Inferior parietal cortex (tissue), 1 donor: ENCODE measurements at regions not wholly inside any gene's neighbourhood (a gene's known extent, or its start where the extent isn't known, plus 50 kb on each side); places are given as distances from the start of the nearest gene placed in this dataset.
"Not testable (repeated sequence)": the region's sequence is repeated elsewhere in the genome, so short reads cannot be mapped to it uniquely, and the experiment has no call there.

ENCODE experiments used
- DNase-seq: peaks from one replicate; pipeline ENCODE4 v3.0.0-alpha.2; 2016; ENCODE audit errors: extremely low spot score

DNA sequence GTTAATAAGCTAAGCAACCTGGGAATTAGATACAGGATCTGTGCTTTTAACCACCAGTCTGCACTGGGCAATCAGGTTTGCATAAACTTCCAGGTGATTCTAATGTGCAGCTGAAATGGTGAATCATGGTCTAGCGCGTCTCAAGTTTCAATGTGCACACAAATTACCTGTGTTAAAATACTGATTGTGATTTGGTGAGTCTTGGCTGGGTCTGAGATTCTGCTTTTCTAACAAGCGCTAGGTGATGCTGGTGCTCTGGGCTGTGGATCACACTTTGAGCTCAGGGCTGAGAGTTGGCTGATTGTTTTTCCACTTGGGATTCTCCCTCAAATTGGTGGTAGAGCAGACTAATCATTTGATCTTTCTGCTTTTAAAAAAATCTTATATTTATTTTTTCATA lies 124.8 kb downstream of the C12orf75 start:
- DNase-seq, result no peak

DNA sequence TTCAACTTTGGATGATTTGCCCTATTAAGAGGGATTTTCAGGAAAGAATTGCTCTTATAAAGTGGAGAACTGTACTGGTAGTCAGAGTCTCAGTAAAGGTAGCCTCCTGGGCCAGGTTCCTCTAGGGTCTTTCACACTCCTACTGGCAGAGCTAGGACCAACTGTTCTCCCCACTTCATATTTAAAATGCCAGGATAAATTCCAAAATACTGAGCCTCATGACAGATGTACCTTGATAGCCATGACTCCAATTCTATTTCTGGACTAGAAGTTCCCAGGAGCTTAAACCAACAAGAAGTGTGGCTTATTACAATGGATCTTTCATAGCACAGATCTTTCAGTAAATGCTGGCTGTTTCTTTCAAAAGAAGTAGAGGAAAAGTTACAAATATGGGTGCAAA lies 126.5 kb downstream of the C12orf75 start:
- no peak for DNase-seq

DNA sequence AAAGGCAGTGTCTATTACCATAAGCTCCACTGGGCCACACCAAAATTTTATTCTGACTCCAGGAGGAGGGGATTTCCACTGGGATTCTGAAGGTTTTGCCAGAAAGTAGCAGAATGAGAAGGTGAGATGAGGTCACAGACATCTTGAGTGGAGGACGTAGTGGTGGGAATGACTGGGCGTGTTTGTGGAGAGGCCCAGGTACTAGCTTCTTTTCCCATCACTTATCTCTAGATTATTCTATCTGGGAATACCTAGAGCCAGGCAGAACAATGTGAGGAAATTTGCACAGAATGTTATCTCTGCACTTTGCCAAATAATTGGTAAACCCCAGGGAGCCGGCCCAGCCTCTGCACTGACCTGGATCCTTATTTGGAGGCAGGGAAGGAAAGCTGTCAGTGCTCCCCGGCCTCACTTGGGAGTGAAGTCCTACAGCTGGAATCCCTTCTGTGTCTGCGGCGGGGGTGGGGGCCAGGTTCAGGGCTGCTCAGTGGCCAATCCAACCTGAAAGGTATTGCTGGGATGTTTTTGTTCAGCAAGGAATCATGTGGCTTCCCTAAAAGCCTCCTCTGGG lies 129.4 kb downstream of the C12orf75 start:
- DNase-seq, result no peak

DNA sequence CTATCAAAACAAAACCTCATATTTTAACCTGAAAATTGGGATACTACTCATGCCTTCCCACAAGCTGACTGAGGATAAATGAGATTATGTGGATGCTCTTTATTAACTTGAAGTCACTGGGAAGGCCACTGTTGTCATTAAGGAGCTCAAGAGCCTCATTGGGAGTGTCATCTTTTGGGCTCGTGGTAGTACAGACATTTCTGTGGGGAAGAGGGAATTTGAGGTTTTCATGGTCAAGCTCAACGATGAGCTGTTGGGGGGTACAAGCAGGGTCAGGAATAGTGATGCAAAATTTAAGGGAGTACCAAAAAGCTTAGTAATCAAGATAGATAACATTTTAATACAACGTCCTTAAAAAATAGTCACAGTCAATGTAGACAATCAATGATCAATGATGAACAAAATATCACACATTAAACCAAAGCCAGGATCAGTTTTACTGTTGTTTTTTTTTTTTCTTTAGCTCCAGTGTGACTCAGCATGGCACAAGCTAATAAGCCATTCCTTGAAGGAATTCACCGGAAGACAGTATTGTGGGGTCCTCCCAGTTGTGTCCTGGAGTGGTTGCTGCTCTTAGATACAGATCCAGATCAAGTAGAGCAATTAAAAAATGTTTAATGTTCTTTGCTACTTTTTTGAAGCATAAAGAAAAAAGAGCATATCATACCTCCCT lies 130.9 kb downstream of the C12orf75 start:
- DNase-seq, result no peak

DNA sequence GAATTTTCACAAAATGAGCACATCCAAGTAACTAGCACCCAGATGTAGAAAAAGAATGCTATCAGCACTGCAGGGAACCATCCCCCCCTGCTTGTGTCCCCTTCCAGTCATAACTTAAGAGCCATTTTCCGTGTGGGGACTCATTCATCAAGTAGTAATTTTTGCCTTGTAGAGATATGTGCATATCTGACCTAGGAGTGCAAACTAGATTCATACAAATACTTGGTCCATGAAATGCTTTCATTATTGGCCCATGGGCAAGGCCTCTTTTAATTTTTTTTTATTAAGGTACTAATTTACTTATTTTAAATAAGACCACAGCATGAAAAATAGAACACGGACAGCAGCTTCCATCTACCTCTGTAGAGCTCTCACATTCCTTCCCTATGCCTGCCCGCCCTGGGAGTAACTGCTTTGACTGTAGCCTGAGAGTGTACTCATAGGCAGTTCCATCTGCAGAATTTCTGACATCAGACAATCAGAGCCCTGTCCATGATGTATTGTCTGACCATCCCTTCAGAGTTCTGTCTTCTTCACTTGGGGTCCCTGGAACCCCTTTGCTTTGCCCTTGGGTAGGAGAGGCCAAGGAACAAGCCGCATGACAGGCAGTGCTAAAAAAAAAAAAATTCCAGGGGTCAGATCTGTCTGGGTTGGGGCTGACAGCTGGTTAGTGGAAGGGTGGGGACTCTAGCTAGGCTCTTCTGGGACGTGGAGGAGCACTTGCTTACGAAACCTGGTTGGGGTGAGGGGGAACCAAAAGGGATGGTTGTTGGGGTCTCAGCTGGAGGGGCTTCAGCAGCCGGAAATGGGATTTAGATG lies 131.7 kb downstream of the C12orf75 start:
- DNase-seq, result no peak

DNA sequence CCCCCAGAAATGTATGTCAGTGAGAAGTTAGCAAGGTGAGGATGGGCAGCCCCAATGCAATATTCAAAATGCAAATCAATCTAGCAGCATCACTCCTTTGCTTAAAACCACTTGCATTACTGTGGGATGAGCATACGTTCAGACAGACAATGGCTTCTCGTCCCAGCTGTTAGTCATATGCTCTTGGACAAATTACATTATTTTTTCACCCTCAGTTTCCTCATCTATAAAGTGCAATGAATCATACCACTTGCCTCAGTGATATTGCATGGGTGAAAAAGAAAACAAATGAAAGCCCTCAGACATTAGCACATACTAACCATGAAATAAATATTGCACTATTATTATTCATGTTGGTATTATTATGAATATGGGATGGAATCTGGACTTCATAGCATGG lies 132.3 kb downstream of the C12orf75 start:
- no peak for DNase-seq

DNA sequence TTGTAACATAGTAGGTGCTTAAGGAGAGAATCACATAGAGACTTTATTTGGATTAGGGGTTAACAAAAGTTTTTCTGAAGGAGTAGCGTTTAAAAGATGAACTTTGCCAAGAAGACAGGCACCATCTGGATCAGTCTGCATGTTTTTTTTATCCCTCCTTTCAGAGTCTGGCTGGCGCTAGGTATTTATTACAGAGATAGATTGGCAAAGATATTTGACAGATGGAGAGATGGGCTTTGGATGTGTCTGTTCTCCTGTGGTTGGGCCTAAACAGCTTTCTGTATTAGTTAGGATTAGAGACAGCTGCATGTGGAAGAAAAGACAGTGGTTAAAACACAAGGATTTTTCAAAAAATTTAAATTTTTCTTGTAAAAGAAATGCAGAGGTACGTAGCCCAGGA lies 133.9 kb downstream of the C12orf75 start:
- DNase-seq, result no peak

DNA sequence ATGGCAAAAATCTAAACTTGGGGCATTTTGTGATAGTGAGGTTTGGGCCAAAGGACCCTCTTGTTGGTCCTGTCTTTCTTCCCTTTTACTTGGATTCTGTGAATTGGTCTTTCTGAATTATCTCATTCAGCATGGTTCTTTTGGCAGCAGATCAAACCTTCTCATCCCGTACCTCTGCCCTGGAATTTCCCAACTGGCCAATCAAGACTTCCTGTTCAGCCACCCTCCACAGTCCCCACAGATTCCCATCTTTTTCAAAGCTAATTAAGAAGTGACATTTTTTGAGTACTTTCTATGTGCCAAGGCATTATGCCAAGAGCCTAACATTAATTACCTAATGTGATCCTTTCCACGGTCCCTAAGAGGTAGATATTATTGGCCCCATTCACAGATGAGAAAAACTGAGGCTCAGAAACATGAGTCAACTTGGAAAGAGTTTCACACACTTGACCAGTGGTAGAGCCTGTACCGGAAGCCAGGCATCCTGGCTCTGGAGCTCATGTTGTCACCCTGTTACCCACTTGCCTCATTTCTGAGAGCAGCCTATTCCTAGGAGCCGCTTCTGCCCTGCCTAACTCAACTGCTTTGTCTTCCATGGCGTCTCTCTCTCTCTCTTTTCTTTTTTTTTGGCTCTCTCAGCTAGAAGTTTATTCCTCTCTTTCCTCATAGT lies 135.9 kb downstream of the C12orf75 start:
- no peak for DNase-seq

DNA sequence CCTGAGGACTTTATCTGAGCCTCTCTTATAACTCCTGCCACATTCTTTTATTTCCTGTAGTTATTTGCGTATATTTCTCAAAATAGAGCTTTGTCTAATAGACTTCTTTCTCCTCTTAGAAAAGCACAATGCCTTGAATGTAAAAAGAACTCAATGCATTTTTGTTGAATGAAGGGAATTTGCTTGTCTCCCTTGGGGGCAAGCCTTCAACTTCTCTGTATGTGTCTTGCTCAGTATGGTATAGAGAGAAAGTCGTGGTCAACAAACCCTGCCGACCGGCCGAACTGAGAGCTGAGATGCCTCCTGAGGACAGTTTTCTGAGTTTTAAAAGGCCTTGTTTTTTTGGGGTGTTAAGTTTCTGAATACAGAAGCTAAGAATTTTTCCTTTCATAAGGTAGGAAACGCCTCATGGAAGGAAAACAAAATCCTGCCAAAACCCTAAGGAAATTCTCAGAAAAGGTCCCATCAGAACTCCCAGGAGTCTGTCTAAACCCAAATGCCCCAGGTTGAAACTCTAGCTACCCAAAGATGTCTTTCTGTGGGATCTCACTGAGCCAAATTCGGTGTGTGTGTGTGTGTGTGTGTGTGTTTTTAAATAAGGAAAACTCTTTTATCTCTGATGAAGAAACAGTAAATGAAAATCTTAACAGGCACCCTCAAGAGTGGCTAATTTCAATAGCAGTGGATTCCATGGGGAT lies 136.6 kb downstream of the C12orf75 start:
- DNase-seq, result no peak

DNA sequence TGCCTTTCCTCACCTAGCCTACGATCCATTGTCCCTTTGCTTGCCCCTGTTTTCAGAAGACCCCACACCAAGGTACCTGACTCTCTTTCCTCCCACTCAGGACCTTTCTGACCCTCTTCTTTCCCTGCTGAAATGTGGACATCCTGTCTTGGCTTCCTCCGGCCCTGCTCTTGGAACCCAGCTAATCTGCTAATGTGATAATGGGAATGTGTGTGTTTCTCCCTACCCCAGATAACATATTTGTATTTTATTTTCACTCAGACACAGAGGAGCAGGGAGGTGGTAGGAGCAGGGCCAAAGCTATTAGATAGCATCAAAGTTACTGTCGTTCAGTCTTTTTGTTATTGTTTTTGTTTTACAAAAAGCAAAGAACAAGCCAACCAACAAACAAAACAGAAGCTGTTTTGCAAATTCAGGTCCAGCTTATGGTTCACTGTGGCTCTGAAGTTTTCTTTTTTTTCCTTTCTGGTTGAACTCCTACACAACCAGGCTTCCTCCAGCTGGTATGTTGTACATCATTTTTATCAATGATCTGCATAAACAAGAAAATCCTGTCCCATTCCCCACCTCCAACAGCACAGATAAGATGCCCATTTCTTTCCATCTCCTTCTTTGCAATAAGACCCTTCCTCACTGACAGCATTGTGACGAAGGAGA lies 137.3 kb downstream of the C12orf75 start:
- no peak for DNase-seq

DNA sequence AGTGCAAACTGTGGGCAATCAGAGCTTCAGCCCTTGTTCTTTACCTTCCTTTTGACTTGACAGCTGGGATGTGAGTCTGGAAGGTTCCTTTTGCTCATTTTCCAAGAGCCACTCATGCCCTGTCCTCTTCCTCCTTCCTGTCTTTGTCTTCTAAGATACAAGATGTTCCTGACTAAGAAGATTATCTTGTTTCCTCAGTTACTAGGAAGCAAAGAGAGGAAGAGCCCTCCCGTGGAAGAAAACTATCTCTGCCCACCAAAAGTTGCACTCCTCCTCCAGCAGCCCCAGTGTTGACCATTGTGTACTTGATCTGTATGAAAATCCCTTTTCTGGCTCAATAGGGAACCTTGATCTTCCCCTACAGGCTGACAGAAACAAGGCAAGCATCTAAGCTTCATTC lies 138.0 kb downstream of the C12orf75 start:
- no peak for DNase-seq

DNA sequence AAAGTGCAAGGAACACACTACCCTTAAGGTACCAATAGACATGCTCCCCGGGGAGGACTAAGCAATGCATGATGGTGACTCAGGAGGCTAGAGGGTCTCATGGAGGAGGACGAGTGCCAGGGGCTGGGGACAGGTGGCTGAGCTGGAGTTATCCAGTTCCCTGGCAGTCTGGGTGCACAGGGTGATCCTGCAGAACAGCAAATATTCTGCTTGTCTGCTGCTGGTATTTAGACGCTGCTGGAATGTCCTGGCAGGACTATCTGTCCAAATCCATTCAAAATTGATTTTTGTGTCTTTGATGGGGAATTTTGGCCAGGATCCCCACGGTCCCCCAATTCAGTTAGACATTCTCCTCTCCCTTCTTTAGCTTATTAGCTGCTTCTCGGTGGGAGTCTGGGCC lies 138.7 kb downstream of the C12orf75 start:
- DNase-seq, result no peak

DNA sequence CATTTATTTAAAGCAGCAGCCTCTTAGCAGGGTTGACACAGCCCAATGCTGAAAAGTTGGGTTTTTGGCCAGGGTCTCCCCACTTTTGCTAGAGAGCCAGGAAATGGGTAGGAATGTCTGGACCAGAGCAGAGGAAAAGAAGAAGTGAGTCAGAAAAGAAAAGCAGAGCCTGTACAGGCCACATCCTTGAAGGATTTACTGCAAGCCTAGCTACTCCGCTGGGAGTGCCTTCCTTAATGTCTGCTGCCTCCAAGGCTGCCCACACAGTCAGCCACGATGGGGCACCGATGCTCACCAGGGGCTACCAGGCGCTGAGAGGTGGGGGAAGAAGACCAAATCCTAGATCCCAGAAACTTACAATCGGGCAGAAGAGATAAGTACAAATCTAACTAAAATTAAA lies 139.2 kb downstream of the C12orf75 start:
- no peak for DNase-seq

DNA sequence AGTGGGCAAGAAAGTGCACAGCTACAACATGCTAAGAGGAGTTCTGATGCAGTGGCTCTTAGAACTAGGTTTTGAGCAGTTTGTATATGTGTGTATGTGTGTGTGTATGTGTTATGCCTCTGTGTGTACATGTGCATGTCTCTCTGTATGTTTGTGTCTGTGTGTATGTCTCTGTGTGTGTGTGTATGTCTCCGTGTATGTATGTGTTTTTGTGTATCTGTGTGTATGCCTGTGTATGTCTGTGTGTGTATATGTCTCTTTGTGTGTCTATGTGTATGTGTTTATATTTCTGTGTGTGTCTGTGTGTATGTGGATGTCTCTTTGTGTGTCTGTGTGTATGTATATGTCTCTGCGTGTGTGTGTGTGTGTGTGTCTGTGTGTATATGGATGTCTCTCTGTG lies 139.6 kb downstream of the C12orf75 start:
- no peak for DNase-seq

DNA sequence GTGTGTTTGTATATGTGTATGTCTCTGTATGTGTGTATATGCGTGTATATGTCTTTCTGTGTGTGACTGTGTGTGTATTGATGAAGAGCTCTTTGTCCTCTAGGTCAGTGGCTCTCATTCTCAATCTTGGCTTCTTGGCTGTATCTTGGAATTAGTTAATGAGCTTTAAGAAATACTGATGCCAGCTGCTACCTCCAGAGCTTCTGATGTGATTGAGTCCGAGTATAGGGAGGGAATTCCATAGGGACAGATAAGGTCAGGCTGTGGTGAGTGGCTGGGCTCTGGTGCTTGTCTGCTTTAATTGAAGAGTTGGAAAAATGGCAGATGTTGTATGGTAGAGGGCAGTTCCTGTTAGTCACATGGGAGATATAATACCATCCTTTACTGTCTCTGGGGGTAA lies 140.1 kb downstream of the C12orf75 start:
- DNase-seq, result no peak

DNA sequence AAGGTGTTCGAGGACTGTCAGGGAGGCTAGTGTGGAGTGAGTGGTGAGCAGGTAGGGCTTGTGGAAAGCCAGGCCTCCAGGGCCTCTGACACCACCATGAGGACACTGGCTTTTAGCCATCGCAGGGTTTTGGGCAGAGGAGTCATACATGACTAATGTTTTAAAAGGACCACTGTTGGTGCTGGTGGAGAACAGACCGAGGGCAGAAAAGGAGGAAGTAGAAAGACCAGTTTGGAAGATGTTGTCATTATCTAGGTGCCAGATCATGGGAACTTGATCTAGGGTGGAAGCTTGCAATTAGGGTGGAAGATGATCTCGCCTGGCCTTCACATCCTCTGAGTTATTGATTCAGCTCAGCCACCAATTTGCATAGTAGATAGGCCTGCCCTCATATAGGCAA lies 144.2 kb downstream of the C12orf75 start:
- DNase-seq, result no peak

DNA sequence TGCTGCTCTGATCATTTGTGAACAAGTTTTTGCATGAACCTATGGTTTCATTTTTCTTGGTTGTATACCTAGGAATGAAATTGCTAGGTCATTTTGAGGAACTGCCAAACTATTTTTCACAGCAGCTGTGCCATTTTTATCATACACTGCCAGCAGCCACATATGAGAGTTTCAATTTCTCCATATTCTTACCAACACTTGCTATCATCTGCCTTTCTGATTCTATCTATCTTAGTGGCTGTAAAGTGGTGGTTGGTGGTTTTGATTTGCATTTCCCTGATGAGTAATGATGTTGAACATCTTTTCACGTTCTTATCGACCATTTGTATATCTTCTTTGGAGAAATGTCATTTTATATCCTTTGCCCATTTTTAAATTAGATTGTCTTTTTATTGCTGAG lies 146.1 kb downstream of the C12orf75 start:
- DNase-seq, result no peak

DNA sequence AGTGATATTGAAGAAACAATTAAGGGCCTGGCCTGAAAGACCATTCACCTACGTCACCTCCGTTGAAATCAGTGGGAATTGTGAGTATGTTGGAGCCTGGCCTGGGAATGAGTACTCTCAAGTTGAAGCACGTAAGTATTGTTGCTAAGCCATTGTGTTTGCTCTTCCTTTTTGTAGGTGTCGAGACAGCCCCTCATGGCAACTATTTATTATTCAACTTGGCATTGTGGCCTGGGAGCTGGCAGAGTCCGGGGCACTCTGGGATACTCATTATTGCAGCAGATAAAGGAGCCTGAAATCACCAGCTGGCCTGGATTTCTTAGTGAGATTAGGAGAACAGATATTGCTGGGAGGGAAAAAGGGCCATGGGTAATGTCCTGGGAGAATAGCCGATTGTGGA lies 147.4 kb downstream of the C12orf75 start:
- DNase-seq, result no peak

DNA sequence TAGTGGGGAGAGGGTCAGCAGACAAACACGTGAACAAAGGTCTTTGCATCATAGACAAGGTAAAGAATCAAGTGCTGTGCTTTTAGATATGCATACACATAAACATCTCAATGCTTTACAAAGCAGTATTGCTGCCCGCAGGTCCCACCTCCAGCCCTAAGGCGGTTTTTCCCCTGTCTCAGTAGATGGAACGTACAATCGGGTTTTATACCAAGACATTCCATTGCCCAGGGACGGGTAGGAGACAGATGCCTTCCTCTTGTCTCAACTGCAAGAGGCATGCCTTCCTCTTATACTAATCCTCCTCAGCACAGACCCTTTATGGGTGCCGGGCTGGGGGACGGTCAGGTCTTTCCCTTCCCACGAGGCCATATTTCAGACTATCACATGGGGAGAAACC lies 148.3 kb downstream of the C12orf75 start:
- not testable (repeated sequence) for DNase-seq

DNA sequence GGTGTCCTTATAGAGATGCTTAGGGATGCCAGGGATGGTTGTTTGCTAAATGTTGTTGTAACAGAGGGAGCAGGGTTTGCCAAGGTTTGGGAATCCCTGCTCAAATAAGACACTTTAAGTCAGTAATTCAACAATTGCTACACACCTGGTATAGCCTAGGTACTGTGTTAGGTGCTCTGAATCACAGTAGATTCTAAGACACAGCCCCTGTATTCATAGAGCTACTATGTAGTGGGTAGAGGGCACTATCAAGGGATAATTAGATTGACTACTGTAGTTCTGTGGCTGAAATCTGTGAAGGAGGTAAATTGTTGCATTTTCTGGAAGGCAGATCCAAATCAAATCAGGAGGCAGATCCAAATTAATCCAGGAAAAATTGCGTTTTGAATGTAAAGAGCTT lies 149.2 kb downstream of the C12orf75 start:
- no peak for DNase-seq

DNA sequence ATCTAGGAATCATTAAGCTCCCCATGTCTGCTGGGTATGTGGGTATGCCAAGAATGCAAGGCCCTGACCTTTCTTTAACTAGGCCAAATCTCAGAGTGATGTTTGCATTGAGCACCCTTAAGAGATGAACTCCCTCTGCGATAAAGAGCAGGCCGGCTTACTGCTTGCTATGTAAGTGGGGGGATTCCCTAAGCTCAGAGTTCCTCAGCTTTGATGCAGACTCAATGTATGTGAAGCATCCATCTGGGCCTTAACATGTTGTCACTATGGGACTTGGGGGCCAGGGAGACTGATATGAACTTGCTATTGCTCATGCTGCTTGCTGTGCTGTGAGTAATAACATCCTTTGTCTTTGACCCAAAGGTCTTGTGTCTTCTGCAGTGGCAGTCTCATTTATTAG lies 149.7 kb downstream of the C12orf75 start:
- no peak for DNase-seq
